OCI-LY1 (cell line): ENCODE measurements at regions not wholly inside any gene's neighbourhood (a gene's known extent, or its start where the extent isn't known, plus 50 kb on each side); places are given as distances from the start of the nearest gene placed in this dataset.

Experiments used
- EZH2 ChIP-seq: fragments of 200-600 bp; sonication (generic), shearing (Covaris generic); IDR thresholded peaks from 2 replicates; pipeline ENCODE4 v1.8.0; 2017; ENCODE audit warnings: borderline replicate concordance, mixed run types, mild to moderate bottlenecking, antibody characterized with exemption, low read length, moderate library complexity, mixed read lengths
- TF ChIP-seq, protein P1 (sequence below): fragments of 200-600 bp; sonication (generic), shearing (Covaris generic); IDR thresholded peaks from 2 replicates; pipeline ENCODE4 v1.5.1; 2017; ENCODE audit warnings: mild to moderate bottlenecking, antibody characterized with exemption, low read length, moderate library complexity, mixed read lengths

DNA sequence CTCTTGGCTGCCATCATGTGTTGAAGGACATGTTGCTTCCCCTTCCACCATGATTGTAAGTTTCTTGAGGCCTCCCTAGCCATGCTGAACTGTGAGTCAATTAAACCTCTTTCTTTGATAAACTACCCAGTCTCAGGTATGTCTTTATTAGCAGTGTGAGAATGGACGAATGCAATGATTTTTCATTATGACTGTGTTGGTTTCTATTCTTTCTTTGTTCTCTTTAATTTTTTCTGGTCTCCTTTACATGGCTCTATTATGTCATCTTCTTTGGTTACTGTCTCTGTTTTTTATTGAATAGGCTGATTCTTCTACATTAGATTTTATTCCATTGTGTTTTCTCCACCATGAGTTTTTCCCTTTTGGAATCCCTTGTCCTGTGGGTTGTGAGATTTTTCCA lies 840.6 kb downstream of the TRAM1L1 start:
- TF ChIP-seq, protein P1, sequence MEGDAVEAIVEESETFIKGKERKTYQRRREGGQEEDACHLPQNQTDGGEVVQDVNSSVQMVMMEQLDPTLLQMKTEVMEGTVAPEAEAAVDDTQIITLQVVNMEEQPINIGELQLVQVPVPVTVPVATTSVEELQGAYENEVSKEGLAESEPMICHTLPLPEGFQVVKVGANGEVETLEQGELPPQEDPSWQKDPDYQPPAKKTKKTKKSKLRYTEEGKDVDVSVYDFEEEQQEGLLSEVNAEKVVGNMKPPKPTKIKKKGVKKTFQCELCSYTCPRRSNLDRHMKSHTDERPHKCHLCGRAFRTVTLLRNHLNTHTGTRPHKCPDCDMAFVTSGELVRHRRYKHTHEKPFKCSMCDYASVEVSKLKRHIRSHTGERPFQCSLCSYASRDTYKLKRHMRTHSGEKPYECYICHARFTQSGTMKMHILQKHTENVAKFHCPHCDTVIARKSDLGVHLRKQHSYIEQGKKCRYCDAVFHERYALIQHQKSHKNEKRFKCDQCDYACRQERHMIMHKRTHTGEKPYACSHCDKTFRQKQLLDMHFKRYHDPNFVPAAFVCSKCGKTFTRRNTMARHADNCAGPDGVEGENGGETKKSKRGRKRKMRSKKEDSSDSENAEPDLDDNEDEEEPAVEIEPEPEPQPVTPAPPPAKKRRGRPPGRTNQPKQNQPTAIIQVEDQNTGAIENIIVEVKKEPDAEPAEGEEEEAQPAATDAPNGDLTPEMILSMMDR, result no peak
- no peak for TF ChIP-seq EZH2
